ENCODE measurements at regions not wholly inside any gene's neighbourhood (a gene's known extent, or its start where the extent isn't known, plus 50 kb on each side); places are given as distances from the start of the nearest gene placed in this dataset.

GRCh38 chr4:188466001-188466400 is 326.8 kb downstream of the TRIML1 start:
- Histone ChIP-seq H2BK20ac (ENCODE audit: low read depth, low read length) (no peak overlapping the region), H4K20me1 (ENCODE audit: insufficient read depth, low read length) (no peaks in the 10 kb centered on the region), H2BK120ac (ENCODE audit: low read depth, low read length) (no peak overlapping the region), H3K9me3 (ENCODE audit: control insufficient read depth, insufficient read depth, low read length) (peaks cover 4% of the 10 kb centered on the region; the same call in 1 of the 2 replicates), H2AK9ac (replicated peaks; ENCODE audit: low read depth, low read length, poor library complexity) (no peak overlapping the region), H3K14ac (replicated peaks; ENCODE audit: low read depth, low read length) (no peak overlapping the region), H2BK5ac (ENCODE audit: low read depth, low read length, poor library complexity, severe bottlenecking) (no peak overlapping the region), H3K79me1 (ENCODE audit: low read depth in 1 of 2, low read length in 2 of 2) (no peaks in the 10 kb centered on the region), H3K36me3 (ENCODE audit: control insufficient read depth, insufficient read depth, low read length) (no peaks in the 10 kb centered on the region), H4K91ac (ENCODE audit: insufficient read depth, low read depth, low read length) (no peak overlapping the region), H3K4me3 (ENCODE audit: insufficient read depth, low read depth, low read length) (no peak overlapping the region), H3K4me1 (ENCODE audit: control insufficient read depth, insufficient read depth, low read length) (no peaks in the 10 kb centered on the region), H3K9me1 (ENCODE audit: insufficient read depth, low read length) (no peaks in the 10 kb centered on the region), H3K4me2 (ENCODE audit: low read depth, low read length) (no peak overlapping the region), H3K18ac (ENCODE audit: low read depth, low read length) (no peak overlapping the region), H4K5ac (ENCODE audit: low read depth, low read length) (no peak overlapping the region), H3K56ac (ENCODE audit: extremely low read depth, insufficient read depth, low read length) (no peak overlapping the region), H2AFZ (replicated peaks; ENCODE audit: low read length, poor library complexity) (no peak overlapping the region), H3K4ac (ENCODE audit: low read depth, low read length) (no peak overlapping the region), H3K27me3 (ENCODE audit: control insufficient read depth, insufficient read depth, low read length) (no peaks in the 10 kb centered on the region), H2BK15ac (ENCODE audit: low read depth, low read length) (no peak overlapping the region), H3K9ac (ENCODE audit: low read depth, low read length) (no peak overlapping the region), H3K27ac (ENCODE audit: insufficient read depth, low read length) (no peak overlapping the region), H2AK5ac (ENCODE audit: low read depth, low read length) (no peak overlapping the region), H4K8ac (ENCODE audit: low read depth in 2 of 2, low read length in 2 of 2) (no peak overlapping the region), H3K23ac (ENCODE audit: low read depth, low read length) (no peak overlapping the region)
- dilution Hi-C loops (cut with HindIII; ENCODE audit: low sequenced_read_pairs, unreplicated experiment) (no loop called here), in situ Hi-C loops (cut with MboI; ENCODE audit: low sequenced_read_pairs) (no loop called here), intact Hi-C loops (cut with micrococcal nuclease) (no loop called here)
- TF ChIP-seq ELK1 (IDR thresholded peaks at IDR 0.05; ENCODE audit: borderline replicate concordance, low read depth, low read length) (no peak), POLR2A (IDR thresholded peaks at IDR 0.05; ENCODE audit: low read depth, low read length) (no peak), BHLHE40 (IDR thresholded peaks at IDR 0.05; ENCODE audit: low read depth, low read length) (no peak), CTCF (conservative IDR thresholded peaks at IDR 0.05; ENCODE audit: low read depth, low read length) (no peak), MAFK (IDR thresholded peaks at IDR 0.05; ENCODE audit: low read depth, low read length) (no peak), CEBPB (IDR thresholded peaks at IDR 0.05; ENCODE audit: low read depth, low read length) (no peak), NFE2L2 (IDR thresholded peaks at IDR 0.05; ENCODE audit: low read depth, low read length) (no peak), SMC3 (IDR thresholded peaks at IDR 0.05; ENCODE audit: low read depth, low read length) (no peak)
- ChIA-PET CTCF (no interaction called here), POLR2A (ENCODE audit: unreplicated experiment) (no interaction called here)
- no CpG with 5 or more reads among the region's 1 CpG for WGBS, 2 experiments (ENCODE audit: extremely low coverage in 2 of 2, insufficient read length in 1 of 2)
- BruUV-seq (replicated peaks) = no TSS peak
- DNase-seq = no peak
- ATAC-seq (ENCODE audit: low read depth) = no peak

Data from IMR-90 (cell line).